K562 (cell line): ENCODE measurements at regions not wholly inside any gene's neighbourhood (a gene's known extent, or its start where the extent isn't known, plus 50 kb on each side); places are given as distances from the start of the nearest gene placed in this dataset.

Experiments used
- ATAC-seq: fragments of 200-7000 bp; cut with Tn5 transposase; 3 replicates; pipeline ENCODE4 v1.9.1; 2020; ENCODE audit warnings: moderate library complexity
- BruUV-seq: library from RNA; stranded (reverse); fragments of 400-500 nt; replicated peaks from 2 replicates; lab custom pipeline; 2021; lab: Mats Ljungman, UMichigan
- CTCF ChIA-PET: fragments of 300-600 bp; formaldehyde crosslinking; extraction: SDS; loops from one replicate; lab custom pipeline; 2021; ENCODE audit warnings: low intra/inter-chr PET ratio; lab: Yijun Ruan, JAX
- POLR2A ChIA-PET: fragments of 300-600, 350-650 bp; sonication (Branson Sonifier 250); formaldehyde crosslinking; extraction: SDS; loops from one replicate; lab custom pipeline; 2021; ENCODE audit warnings: antibody characterized with exemption, inconsistent platforms; lab: Yijun Ruan, JAX
- DNase-seq, 4 experiments: peaks; one replicate each; pipeline versions ENCODE4 v3.0.0 to v3.0.0-alpha.2; 2011 to 2018; ENCODE audit warnings: low spot score in 3 of 4, mixed read lengths in 3 of 4; ENCODE audit errors: extremely low read depth in 1 of 4
- FAIRE-seq: peaks from 2 replicates; lab custom pipeline; 2011; peaks lifted over from hg19 to GRCh38; lab: Jason Lieb, UNC
- H2AFZ ChIP-seq: 2 replicates; pipeline ENCODE4 v1.6.0; 2011; ENCODE audit warnings: low read depth, low read length, control low read depth, inconsistent platforms
- H3K27ac ChIP-seq: fragments of 200-600 bp; 3 replicates; pipeline ENCODE4 v1.8.0; 2011; ENCODE audit warnings: low read depth, mild to moderate bottlenecking, control low read depth, inconsistent platforms, low read length, moderate library complexity, mixed read lengths; ENCODE audit errors: extremely low read depth
- H3K27me3 ChIP-seq, 2 experiments: fragments of 300-600 bp in 1 of 2; 2 replicates in 1 of 2; 3 replicates in 1 of 2; pipeline versions ENCODE4 v1.6.0 to v1.8.0; 2011; ENCODE audit warnings: inconsistent platforms in 2 of 2, low read length in 2 of 2, mild to moderate bottlenecking in 1 of 2, mixed read lengths in 1 of 2, moderate library complexity in 1 of 2; ENCODE audit not compliant: control insufficient read depth in 2 of 2, insufficient read depth in 2 of 2
- H3K36me3 ChIP-seq: fragments of 300-600 bp; 3 replicates; pipeline ENCODE4 v1.8.0; 2011; ENCODE audit warnings: mild to moderate bottlenecking, low read length, inconsistent platforms; ENCODE audit not compliant: control insufficient read depth, insufficient read depth
- H3K4me1 ChIP-seq, 2 experiments: fragments of 200-600 bp in 1 of 2; replicated peaks in 1 of 2; 2 replicates in 1 of 2; 3 replicates in 1 of 2; pipeline versions ENCODE4 v1.5.1 to v1.8.0; 2011; ENCODE audit warnings: inconsistent platforms in 2 of 2, low read length in 2 of 2, mild to moderate bottlenecking in 1 of 2, mixed read lengths in 1 of 2, moderate library complexity in 1 of 2; ENCODE audit not compliant: control insufficient read depth in 2 of 2, insufficient read depth in 2 of 2
- H3K4me2 ChIP-seq: 2 replicates; pipeline ENCODE4 v1.6.1; 2011; ENCODE audit warnings: low read length, control low read depth, inconsistent platforms, mixed read lengths; ENCODE audit not compliant: insufficient read depth
- H3K4me3 ChIP-seq: fragments of 200-600 bp; sonication (generic), shearing (Covaris generic); 2 replicates; pipeline ENCODE4 v1.5.1; 2016; ENCODE audit warnings: control low read depth, inconsistent platforms
- H3K79me2 ChIP-seq: fragments of 200-600 bp; 3 replicates; pipeline ENCODE4 v1.8.0; 2011; ENCODE audit warnings: low read length, inconsistent platforms; ENCODE audit not compliant: control insufficient read depth, insufficient read depth
- H3K9ac ChIP-seq, 2 experiments: 2 replicates each; pipeline versions ENCODE4 v1.6.0 to v1.6.1; 2011; ENCODE audit warnings: low read depth in 2 of 2, low read length in 2 of 2, control low read depth in 1 of 2, inconsistent platforms in 1 of 2, mild to moderate bottlenecking in 1 of 2, mixed read lengths in 1 of 2; ENCODE audit not compliant: insufficient read depth in 1 of 2
- H3K9me1 ChIP-seq: one replicate; pipeline ENCODE4 v1.6.0; 2011; ENCODE audit warnings: inconsistent platforms, mild to moderate bottlenecking, low read length, moderate library complexity; ENCODE audit not compliant: control insufficient read depth, insufficient read depth
- H3K9me3 ChIP-seq: replicated peaks from 2 replicates; pipeline ENCODE4 v1.5.1; 2011; ENCODE audit warnings: low read depth, low read length, inconsistent platforms; ENCODE audit not compliant: control insufficient read depth, insufficient read depth
- H4K20me1 ChIP-seq: replicated peaks from 2 replicates; pipeline ENCODE4 v1.6.1; 2011; ENCODE audit warnings: low read length, inconsistent platforms, mixed read lengths; ENCODE audit not compliant: control insufficient read depth, insufficient read depth
- HDAC2 ChIP-seq: fragments of 450-650 bp; IDR thresholded peaks from 2 replicates; pipeline ENCODE4 v1.6.1; 2016; ENCODE audit warnings: mild to moderate bottlenecking
- HDGF ChIP-seq: fragments of 450-650 bp; IDR thresholded peaks from 2 replicates; pipeline ENCODE4 v1.6.1; 2016
- ILK ChIP-seq: fragments of 450-650 bp; IDR thresholded peaks from 2 replicates; pipeline ENCODE4 v1.6.1; 2016; ENCODE audit warnings: missing genetic modification characterization, low read depth, mild to moderate bottlenecking, missing compliant biosample characterization, moderate library complexity, borderline replicate concordance
- MAFG ChIP-seq: fragments of 450-650 bp; conservative IDR thresholded peaks from 2 replicates; pipeline ENCODE4 v1.6.1; 2016; ENCODE audit warnings: missing genetic modification characterization, missing compliant biosample characterization
- PPARD ChIP-seq: fragments of 250-450 bp; sonication (Bioruptor Pico); IDR thresholded peaks from 2 replicates; pipeline ENCODE4 v1.8.0; 2022; ENCODE audit warnings: inconsistent platforms, mild to moderate bottlenecking, moderate library complexity
- SREBF1 ChIP-seq: fragments of 150-350 bp; IDR thresholded peaks from 2 replicates; pipeline ENCODE4 v1.6.1; 2014; ENCODE audit warnings: antibody characterized with exemption, low read depth, low read length, borderline replicate concordance
- WGBS: fragments of 100-300 bp; shearing (Covaris generic); methylation state at CpG from one replicate; pipeline ENCODE4 v1.1.6; 2016; ENCODE audit warnings: low coverage, mixed read lengths; ENCODE audit not compliant: insufficient coverage; ENCODE audit errors: missing lambda C conversion rate; 5-methylcytosine and 5-hydroxymethylcytosine counted together
- in situ Hi-C: fragments of 300-500 bp; cut with MboI; formaldehyde crosslinking; loops from 4 replicates; pipeline ENCODE4 v1.15.0; 2018; ENCODE audit warnings: inconsistent platforms, mixed read lengths
- intact Hi-C: fragments of 100-400 bp; cut with micrococcal nuclease; formaldehyde crosslinking; loops from 2 replicates; pipeline ENCODE4 v1.14.2; 2022
- TF ChIP-seq, protein P1 (sequence below): fragments of 250-450 bp; sonication (Bioruptor Pico); IDR thresholded peaks from 2 replicates; pipeline ENCODE4 v1.8.0; 2021; ENCODE audit warnings: moderate library complexity, mild to moderate bottlenecking, inconsistent platforms

DNA sequence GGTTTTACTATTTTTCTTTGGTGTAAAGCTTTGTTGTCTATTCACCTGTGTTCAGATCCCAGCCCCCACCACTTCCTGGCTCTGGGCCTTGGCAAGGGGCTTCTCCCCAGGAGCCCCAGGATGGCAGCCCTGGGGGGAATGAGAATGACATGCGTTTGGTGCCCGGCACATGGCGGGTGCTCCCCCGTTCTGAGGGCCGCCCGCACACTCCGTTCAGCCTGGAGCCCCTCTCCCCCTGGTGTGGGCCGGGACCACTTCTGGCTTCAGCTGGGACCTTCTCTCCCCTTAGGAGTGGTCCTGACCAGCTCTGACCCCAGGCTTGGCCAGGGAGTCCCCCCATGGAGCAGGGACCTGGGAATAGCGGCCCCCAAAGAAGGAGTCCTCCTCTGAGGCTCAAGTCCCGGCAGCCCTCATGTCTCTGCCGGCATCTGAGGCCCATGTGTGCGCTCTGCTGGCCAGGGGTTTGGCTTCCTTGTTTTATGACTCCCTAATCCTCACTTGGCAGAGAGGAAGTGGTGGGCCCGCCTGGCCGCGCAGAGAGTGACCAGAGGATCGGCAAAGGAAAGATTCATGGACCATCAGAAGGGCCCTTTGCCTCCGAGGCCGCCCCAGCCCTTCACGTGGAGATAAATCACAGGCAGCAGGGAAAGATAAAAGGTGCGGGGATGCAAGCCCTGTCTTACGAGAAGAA lies 57.0 kb upstream of the LMX1B start:
- Histone ChIP-seq H3K4me1 (no peaks in the 10 kb centered on the region), H3K27ac (no peak overlapping the region), H3K9ac (no peak overlapping the region), H3K4me3 (no peak overlapping the region), H2AFZ (no peak overlapping the region), H3K27me3 (peaks cover 2 to 18% of the 10 kb centered on the region in 2 experiments; a peak in 2 of 5 replicates), H4K20me1 (peaks cover 4% of the 10 kb centered on the region; the same call in 1 of the 2 replicates), H3K9me1 (no peaks in the 10 kb centered on the region), H3K36me3 (no peaks in the 10 kb centered on the region), H3K4me2 (no peak overlapping the region), H3K79me2 (no peaks in the 10 kb centered on the region), H3K9me3 (no peaks in the 10 kb centered on the region)
- TF ChIP-seq MAFG (no peak), HDGF (no peak), HDAC2 (no peak), ILK (tag) (no peak), PPARD (CRISPR knock-in tag) (no peak), SREBF1 (no peak)
- TF ChIP-seq, protein P1, sequence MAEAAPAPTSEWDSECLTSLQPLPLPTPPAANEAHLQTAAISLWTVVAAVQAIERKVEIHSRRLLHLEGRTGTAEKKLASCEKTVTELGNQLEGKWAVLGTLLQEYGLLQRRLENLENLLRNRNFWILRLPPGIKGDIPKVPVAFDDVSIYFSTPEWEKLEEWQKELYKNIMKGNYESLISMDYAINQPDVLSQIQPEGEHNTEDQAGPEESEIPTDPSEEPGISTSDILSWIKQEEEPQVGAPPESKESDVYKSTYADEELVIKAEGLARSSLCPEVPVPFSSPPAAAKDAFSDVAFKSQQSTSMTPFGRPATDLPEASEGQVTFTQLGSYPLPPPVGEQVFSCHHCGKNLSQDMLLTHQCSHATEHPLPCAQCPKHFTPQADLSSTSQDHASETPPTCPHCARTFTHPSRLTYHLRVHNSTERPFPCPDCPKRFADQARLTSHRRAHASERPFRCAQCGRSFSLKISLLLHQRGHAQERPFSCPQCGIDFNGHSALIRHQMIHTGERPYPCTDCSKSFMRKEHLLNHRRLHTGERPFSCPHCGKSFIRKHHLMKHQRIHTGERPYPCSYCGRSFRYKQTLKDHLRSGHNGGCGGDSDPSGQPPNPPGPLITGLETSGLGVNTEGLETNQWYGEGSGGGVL (CRISPR knock-in tag), result no peak
- intact Hi-C loops (no loop called here), in situ Hi-C loops (loop anchor here (5.0 kb wide), 1 partner anchor 54 kb away; no protein-coding TSS in a partner anchor)
- WGBS, result 2% methylated on average over 20 of the region's 21 CpGs
- ATAC-seq (no peak), DNase-seq (no peak), FAIRE-seq (no peak)
- POLR2A ChIA-PET, result no interaction called here
- BruUV-seq, result no TSS peak
- CTCF ChIA-PET, result interaction anchor here (0.6 to 5.2 kb wide), 5 partner anchors 44 to 224 kb away, joined by 3 to 51 read pairs (median 7); no protein-coding TSS in a partner anchor
